Endothelial cell of umbilical vein (primary cell): ENCODE measurements at regions not wholly inside any gene's neighbourhood (a gene's known extent, or its start where the extent isn't known, plus 50 kb on each side); places are given as distances from the start of the nearest gene placed in this dataset.
"Not testable (repeated sequence)": the region's sequence is repeated elsewhere in the genome, so short reads cannot be mapped to it uniquely, and the experiment has no call there.

ENCODE experiments used
- EZH2 ChIP-seq: IDR thresholded peaks from 2 replicates; pipeline ENCODE4 v1.6.1; 2012; ENCODE audit warnings: borderline replicate concordance, low read depth, mild to moderate bottlenecking, moderate library complexity, low read length, inconsistent platforms; ENCODE audit not compliant: severe bottlenecking
- FOS ChIP-seq: IDR thresholded peaks from 2 replicates; pipeline ENCODE4 v1.6.1; 2011; ENCODE audit warnings: mild to moderate bottlenecking, low read length, moderate library complexity, borderline replicate concordance; ENCODE audit not compliant: insufficient read depth
- MYC ChIP-seq: IDR thresholded peaks from one replicate; pipeline ENCODE4 v1.6.1; 2011; ENCODE audit warnings: mild to moderate bottlenecking, low read depth, low read length
- POLR2A ChIP-seq: IDR thresholded peaks from 2 replicates; pipeline ENCODE4 v1.6.1; 2012; ENCODE audit warnings: low read depth, mild to moderate bottlenecking, control low read depth, low read length
- TF ChIP-seq, protein P1 (sequence below), 2 donors: IDR thresholded peaks; 1 replicate in 1 of 2; 2 replicates in 1 of 2; pipeline ENCODE4 v1.5.1; 2011; ENCODE audit warnings: low read length in 2 of 2, mild to moderate bottlenecking in 2 of 2, moderate library complexity in 2 of 2, control low read depth in 1 of 2, inconsistent platforms in 1 of 2, low read depth in 1 of 2; ENCODE audit not compliant: insufficient read depth in 1 of 2; ENCODE audit errors: extremely low read depth in 1 of 2
- TF ChIP-seq, protein P2 (sequence below): IDR thresholded peaks from 2 replicates; pipeline ENCODE4 v1.6.1; 2011; ENCODE audit not compliant: insufficient read depth, insufficient read length

DNA sequence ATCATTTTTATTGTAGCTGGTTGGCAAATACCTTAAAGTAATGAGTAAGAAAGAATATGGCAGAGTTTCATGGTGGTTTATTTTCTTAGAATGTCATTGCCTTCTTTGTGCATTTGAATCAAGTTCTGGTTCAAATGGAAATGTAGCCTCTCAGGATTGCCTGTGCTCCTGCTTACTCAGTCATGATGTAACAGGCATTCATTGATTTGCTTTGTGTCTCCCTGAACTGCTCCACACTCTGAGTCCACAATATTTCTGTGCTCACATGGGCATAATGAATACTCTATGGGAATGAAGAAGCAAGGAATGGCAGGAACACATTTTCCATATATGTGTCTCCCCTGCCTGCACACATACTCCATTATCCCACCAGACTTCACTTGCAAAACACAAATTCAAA is 1143.8 kb downstream of the KHDRBS2 start:
- TF ChIP-seq EZH2, MYC, FOS, POLR2A: not testable (repeated sequence)
- TF ChIP-seq, protein P1, sequence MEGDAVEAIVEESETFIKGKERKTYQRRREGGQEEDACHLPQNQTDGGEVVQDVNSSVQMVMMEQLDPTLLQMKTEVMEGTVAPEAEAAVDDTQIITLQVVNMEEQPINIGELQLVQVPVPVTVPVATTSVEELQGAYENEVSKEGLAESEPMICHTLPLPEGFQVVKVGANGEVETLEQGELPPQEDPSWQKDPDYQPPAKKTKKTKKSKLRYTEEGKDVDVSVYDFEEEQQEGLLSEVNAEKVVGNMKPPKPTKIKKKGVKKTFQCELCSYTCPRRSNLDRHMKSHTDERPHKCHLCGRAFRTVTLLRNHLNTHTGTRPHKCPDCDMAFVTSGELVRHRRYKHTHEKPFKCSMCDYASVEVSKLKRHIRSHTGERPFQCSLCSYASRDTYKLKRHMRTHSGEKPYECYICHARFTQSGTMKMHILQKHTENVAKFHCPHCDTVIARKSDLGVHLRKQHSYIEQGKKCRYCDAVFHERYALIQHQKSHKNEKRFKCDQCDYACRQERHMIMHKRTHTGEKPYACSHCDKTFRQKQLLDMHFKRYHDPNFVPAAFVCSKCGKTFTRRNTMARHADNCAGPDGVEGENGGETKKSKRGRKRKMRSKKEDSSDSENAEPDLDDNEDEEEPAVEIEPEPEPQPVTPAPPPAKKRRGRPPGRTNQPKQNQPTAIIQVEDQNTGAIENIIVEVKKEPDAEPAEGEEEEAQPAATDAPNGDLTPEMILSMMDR (IDR thresholded peaks at IDR 0.05; ENCODE audit: extremely low read depth in 1 of 2, insufficient read depth in 1 of 2, low read depth in 1 of 2, low read length in 2 of 2) = not testable (repeated sequence)
- TF ChIP-seq, protein P2, sequence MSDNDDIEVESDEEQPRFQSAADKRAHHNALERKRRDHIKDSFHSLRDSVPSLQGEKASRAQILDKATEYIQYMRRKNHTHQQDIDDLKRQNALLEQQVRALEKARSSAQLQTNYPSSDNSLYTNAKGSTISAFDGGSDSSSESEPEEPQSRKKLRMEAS = not testable (repeated sequence)
